ENCODE measurements at regions not wholly inside any gene's neighbourhood (a gene's known extent, or its start where the extent isn't known, plus 50 kb on each side); places are given as distances from the start of the nearest gene placed in this dataset.
A peak's percentile ranks its signal among the peaks of the same experiment; 100 is the strongest.
"Not testable (repeated sequence)": the region's sequence is repeated elsewhere in the genome, so short reads cannot be mapped to it uniquely, and the experiment has no call there.

- DNase-seq (ENCODE audit: low read depth in 1 of 2, low spot score in 1 of 2): no peak
These were observed 92.6 kb downstream of the KIF26A start for GRCh38 chr14:104230946-104231345.

DNA sequence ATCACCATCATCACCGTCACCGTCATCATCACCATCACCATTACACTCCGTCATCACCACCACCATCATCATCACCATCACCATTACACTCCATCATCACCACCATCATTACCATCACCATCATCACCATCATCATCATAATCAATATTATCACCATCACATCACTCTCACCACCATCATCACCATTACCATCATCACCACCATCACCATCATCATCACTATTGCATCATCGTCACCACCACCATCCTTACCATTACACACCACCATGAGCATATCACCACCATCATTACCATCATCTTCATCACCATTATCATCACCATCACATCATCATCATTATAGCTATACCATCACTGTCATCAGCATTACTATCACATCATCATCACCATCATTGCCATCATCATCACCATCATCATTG, 93.7 kb downstream of the KIF26A start:
- no peak for DNase-seq (ENCODE audit: low read depth in 1 of 2, low spot score in 1 of 2)

DNA sequence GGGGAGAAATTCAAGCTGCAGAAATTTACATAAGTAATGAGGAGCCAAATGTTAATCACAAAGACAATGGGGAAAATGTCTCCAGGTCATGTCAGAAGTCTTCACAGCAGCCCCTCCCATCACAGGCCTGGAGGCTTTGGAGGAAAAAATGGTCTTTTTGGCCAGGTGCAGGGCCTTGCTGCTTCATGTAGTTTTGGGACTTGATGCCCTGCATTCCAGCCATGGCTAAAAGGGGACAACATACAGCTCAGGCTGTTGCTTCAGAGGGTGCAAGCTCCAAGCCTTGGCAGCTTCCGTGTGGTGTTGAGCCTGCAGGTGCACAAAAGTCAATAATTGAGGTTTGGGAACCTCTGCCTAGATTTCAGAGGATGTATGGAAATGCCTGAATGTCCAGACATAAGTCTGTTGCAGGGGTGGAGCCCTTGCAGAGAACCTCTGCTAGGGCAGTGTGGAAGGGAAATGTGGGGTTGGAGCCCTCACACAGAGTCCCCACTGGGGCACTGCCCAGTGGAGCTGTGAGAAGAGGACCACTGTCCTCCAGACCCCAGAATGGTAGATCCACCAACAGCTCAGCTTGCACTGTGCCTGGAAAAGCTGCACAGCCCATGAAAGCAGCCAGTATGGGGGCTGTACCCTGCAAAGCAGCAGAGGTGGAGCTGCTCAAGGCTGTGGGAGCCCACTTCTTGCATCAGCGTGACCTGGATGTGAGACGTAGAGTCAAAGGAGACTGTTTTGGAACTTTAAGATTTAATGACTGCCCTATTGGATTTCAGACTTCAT, 95.8 kb downstream of the KIF26A start:
- not testable (repeated sequence) for DNase-seq (ENCODE audit: low read depth in 1 of 2, low spot score in 1 of 2)

- peak in 1 of 2 donors; percentile 2 for DNase-seq (ENCODE audit: low read depth in 1 of 2, low spot score in 1 of 2)
These were observed 97.3 kb downstream of the KIF26A start for GRCh38 chr14:104235686-104236085.

DNA sequence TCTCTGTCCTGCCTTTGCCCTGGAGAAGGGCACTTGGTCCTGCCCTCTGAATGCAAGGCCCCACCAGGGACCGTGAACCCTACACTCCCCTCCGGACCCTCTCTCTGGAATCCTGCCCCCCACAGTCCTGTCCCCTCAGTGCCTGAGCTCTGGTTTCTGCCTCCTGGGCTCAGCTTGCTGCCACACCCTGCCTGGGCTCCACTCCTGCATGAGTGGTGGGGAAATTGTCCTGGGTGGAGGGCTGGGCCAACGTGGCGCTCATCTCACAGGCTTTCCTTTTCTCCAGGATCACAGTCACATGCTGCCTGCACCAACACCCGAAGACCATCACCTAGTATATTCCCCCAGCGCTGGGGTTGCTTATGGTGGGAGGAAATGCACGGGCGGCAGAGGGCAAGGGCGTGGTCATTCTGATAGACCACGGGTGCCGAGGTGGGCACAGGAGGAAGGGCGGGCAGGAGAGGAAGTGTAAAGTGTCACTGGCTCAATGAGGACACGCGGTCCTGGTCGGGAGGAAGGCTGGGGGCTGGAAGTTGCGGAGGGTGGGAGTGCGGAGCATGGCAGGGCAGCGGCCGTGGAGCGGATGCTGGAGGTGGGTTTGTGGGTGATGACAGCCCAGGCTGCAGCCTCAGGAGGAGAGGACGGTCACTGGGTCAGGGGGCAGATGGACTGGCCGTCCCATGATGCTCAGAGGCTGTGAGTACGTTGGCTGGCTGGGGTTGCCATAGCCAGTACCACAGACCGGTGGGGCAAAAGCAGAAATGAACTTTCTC, 99.5 kb downstream of the KIF26A start:
- no peak for DNase-seq (ENCODE audit: low read depth in 1 of 2, low spot score in 1 of 2)

GRCh38 chr14:104238424-104239184, 100.2 kb downstream of the KIF26A start:
- no peak for DNase-seq (ENCODE audit: low read depth in 1 of 2, low spot score in 1 of 2)

DNA sequence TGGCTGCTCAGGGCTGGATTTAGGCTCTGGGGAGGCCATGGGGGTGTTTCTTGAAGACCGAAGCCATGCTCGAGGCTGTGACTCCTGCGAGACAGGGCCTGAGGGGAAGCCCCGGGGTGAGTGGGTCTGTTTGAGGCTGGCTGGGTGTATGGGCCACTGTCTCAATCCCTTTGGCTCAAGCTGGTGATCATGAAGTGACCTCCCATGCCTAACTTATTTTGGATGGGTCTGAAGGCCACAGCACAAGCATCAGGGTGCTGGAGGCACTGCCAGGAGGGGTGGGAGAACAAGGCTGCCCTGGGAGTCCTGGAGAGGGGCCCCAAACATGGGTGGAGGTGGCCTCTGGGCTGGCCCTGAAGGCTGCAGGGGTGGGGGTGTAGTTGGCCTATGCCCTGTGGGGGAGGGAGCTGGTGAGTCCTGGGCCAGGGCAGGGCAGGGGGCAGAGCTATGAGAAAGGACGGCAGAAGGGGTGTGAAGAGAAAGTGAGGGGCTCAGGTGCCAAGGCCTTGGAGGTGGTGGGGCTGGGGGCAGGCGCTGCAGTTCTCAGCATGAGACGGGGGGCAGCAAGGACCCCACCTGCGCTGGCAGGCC, 100.9 kb downstream of the KIF26A start:
- no peak for DNase-seq (ENCODE audit: low read depth in 1 of 2, low spot score in 1 of 2)

GRCh38 chr14:104239861-104240301, 101.5 kb downstream of the KIF26A start:
- no peak for DNase-seq (ENCODE audit: low read depth in 1 of 2, low spot score in 1 of 2)

- DNase-seq (ENCODE audit: low read depth in 1 of 2, low spot score in 1 of 2): no peak
These were observed 102.2 kb downstream of the KIF26A start for GRCh38 chr14:104240434-104241157.

DNA sequence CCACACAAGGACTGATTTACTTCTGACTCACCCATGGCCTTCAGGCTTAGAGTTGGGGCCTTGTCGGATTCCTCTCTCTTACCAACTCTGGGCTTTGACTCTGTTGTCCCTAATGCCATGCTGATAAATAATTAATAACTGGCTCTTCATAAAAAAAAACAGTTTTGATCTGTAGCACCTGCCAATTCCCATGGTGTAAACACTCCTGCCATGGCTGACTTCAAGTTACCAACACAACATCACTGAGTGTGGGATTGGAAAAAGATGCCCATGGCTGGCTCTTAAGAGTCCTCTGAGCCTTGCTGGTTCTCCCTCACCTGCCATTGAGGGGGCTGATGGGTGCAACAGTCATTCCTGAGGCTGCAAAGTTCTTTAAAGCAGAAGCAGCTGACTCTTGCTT, 104.8 kb downstream of the KIF26A start:
- no peak for DNase-seq (ENCODE audit: low read depth in 1 of 2, low spot score in 1 of 2)

DNA sequence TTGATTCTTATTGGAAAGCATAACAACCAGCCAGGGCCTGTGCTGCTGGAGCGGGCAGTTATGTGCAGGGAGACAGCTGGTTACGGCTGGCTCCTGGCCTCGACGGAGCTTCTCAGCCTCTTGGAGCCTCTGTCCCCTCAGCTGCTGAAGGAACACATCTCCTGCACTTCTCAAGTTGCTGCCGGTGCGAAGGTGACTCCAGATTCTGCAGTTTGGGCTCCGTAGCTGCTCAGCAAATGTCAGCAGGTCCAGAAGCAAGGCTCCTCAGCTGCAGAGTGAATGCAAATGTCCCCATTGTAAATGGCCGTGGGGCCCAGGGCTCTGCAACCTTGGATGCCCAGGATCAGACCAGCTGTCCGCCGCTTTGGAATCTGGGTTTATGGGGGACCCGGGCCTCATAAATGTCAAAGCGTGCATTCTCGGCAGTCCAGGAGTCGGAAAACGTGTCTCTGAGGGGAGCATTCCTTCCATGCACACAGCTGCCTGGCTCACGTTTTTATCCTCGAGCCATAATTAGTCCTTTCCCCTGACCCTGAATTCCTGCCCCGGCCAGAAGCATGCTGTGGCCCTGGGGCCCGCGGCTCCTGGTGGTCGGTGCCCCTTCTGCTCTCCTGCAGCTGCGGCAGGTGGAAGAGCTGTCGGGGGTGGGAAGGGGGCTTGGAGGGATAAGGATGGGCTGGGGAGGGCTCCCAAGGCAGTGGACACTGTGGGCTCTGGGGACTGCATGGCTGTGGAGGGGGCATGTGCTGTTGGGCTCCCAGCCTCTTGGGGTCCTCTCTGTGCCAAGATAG, 106.0 kb downstream of the KIF26A start:
- no peak for DNase-seq (ENCODE audit: low read depth in 1 of 2, low spot score in 1 of 2)

DNA sequence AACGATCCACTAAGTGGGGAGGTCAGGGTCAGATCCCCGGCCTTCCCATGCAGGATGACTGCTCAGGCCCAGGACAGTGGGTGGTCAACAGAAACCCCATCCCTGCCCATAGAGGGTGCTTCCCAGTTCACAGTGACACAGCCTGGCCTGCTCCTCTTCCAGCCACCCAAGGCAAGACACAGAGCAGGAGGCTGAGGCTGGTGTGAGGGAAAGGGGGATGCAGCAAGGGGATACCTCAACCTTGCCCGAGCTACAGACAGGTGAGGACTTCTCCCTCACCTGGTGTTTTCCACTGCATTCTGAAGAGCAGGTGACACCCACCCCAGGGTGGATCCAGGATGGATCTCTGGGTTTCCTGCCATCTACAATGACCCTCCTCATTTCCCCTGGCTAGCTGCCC, 106.7 kb downstream of the KIF26A start:
- no peak for DNase-seq (ENCODE audit: low read depth in 1 of 2, low spot score in 1 of 2)

DNA sequence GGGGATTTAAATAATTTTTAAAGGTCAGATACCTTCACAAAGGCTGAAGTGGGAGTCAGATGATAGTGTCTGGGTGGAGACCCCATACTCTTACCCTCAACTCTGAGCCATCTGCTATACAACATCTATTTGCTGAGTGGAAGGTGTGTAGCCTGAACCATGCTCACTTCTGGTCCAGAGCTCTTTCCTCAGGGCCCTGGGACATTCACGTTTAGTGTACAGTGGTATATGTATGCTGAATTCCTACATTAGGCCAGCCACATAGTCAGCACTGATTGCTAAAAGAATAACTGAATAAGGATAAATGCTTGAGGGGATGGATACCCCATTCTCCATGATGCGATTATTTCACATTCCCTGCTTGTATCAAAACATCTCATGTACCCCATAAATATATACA, 107.3 kb downstream of the KIF26A start:
- no peak for DNase-seq (ENCODE audit: low read depth in 1 of 2, low spot score in 1 of 2)

GRCh38 chr14:104246401-104247335, 108.3 kb downstream of the KIF26A start:
- DNase-seq (ENCODE audit: low read depth in 1 of 2, low spot score in 1 of 2): no peak

DNA sequence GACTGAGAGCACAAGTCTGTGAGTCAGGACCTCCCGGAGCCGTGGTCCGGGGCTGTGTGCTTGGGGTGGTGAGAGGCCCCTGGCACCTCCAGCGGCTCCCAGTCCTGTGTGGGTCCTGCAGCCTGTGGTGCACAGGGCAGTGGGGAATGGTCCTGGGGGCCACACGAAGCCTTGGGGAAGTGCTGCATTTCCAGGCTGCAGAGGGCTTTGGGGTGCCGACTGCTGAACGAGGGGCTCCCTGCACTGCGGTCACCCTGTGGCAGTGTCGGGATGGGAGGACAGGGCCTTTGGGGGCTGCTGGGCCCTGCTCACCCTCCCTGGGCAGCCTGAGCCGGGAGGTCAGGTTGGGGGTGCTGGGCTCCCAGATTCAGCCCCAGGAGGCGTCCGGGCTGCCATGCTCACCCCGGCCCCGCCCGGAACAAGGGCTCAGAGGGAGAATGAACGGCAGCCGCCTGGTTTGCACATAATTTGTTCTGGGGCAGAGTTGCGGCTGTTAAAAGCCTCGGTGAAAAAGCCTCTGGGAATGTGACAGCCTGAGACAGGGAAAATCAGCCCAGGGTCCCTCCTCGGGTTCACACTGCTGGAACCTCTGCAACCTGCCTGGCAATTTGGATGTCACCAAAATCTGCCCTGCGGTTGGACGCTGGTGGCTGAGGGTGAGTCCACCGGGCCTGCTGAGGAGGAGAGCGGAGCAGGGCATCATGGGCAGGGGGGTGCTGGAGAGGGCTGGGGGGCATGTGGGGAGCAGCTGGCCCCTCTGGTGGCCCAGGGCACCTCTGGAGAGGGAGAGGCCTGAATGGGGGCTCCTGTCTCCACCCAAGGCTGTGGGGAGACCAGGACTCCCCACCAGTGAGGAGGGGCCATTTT, 109.2 kb downstream of the KIF26A start:
- DNase-seq (ENCODE audit: low read depth in 1 of 2, low spot score in 1 of 2): no peak

DNA sequence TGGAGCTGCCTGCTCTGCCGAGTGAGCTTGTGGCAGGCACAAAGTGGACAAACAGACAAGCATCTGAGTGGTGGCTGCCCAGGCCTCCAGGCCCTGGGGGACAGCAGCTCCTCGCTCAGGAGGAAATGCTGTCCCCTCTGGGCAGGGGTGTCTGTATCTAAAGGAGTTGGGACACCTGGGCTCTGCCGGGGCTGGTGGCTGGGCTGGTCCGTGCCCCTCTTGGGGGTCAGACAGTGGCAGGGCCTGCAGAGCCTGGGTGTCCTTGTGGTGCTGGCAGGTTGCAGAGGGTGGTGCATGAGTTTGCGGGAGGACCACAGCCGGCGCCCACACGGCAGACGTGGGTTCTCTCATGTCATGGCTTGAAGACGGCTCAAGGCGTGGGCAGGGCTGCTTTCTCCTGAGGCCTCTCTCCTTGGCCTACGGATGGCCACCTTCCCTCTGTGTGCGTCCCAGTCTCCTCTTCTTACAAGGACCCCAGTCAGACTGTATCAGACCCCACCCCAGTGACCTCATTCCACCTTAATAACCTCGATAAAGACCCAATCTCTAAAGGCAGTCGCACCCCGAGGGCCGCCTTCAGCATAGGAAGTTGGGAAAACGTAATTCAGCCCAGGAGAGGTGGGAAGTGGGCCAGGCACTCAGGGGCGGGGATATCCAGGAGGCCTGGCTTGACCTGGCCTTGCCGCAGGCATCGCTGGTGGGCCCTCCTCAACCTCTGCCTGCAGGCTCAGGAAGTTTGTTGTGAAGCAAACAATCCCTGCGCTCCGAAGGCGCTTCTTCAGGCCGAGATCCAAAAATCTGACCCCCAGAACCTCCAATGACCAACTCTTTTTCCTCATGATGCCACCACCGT, 110.0 kb downstream of the KIF26A start:
- no peak for DNase-seq (ENCODE audit: low read depth in 1 of 2, low spot score in 1 of 2)

- DNase-seq (ENCODE audit: low read depth in 1 of 2, low spot score in 1 of 2): no peak
These were observed 110.7 kb downstream of the KIF26A start for GRCh38 chr14:104249089-104249488.
